CD14-positive monocyte (primary cell): ENCODE measurements at regions not wholly inside any gene's neighbourhood (a gene's known extent, or its start where the extent isn't known, plus 50 kb on each side); places are given as distances from the start of the nearest gene placed in this dataset.

Experiments
- DNase-seq, 3 donors: peaks; one replicate each; pipeline ENCODE4 v3.0.0-alpha.2; 2011 to 2022
- H2AFZ ChIP-seq: 2 replicates; pipeline ENCODE4 v1.6.0; 2012; ENCODE audit warnings: mild to moderate bottlenecking, low read depth, low read length, inconsistent platforms; ENCODE audit not compliant: insufficient read depth, poor library complexity, severe bottlenecking
- H3K27ac ChIP-seq, 2 donors: 1 replicate in 1 of 2; 2 replicates in 1 of 2; pipeline ENCODE4 v1.5.1; 2012 to 2013; ENCODE audit warnings: low read length in 2 of 2, control low read depth in 1 of 2, inconsistent platforms in 1 of 2, low read depth in 1 of 2, mild to moderate bottlenecking in 1 of 2
- H3K27me3 ChIP-seq, 2 donors: one replicate each; pipeline versions ENCODE4 v1.6.0 to v1.6.1; 2011 to 2013; ENCODE audit warnings: low read length in 2 of 2; ENCODE audit not compliant: control insufficient read depth in 2 of 2, insufficient read depth in 2 of 2
- H3K36me3 ChIP-seq, 2 donors: replicated peaks in 1 of 2; 1 replicate in 1 of 2; 2 replicates in 1 of 2; pipeline versions ENCODE4 v1.5.1 to v1.6.1; 2012 to 2013; ENCODE audit warnings: low read length in 2 of 2, control low read depth in 1 of 2, inconsistent platforms in 1 of 2, mild to moderate bottlenecking in 1 of 2; ENCODE audit not compliant: insufficient read depth in 2 of 2, control insufficient read depth in 1 of 2
- H3K4me1 ChIP-seq, 2 donors: 1 replicate in 1 of 2; 2 replicates in 1 of 2; pipeline versions ENCODE4 v1.5.1 to v1.6.1; 2012 to 2013; ENCODE audit warnings: low read length in 2 of 2, control low read depth in 1 of 2, inconsistent platforms in 1 of 2, mild to moderate bottlenecking in 1 of 2, moderate library complexity in 1 of 2; ENCODE audit not compliant: insufficient read depth in 2 of 2, control insufficient read depth in 1 of 2
- H3K4me2 ChIP-seq: replicated peaks from 2 replicates; pipeline ENCODE3; 2012; ENCODE audit warnings: low read length, moderate library complexity, mild to moderate bottlenecking; ENCODE audit not compliant: poor library complexity, severe bottlenecking; ENCODE audit errors: extremely low read depth
- H3K4me3 ChIP-seq, 3 experiments: fragments of 200-600 bp in 1 of 3; sonication (generic) in 1 of 3; replicated peaks in 1 of 3; 1 replicate in 2 of 3; 2 replicates in 1 of 3; pipeline ENCODE4 v1.5.1; 2011 to 2013; ENCODE audit warnings: low read length in 3 of 3, mild to moderate bottlenecking in 3 of 3, control low read depth in 2 of 3, low read depth in 2 of 3, inconsistent platforms in 1 of 3, moderate library complexity in 1 of 3
- H3K79me2 ChIP-seq: 2 replicates; pipeline ENCODE4 v1.6.0; 2012; ENCODE audit warnings: mild to moderate bottlenecking, control low read depth, inconsistent platforms, low read length, moderate library complexity; ENCODE audit not compliant: insufficient read depth
- H3K9ac ChIP-seq: 2 replicates; pipeline ENCODE4 v1.6.0; 2017; ENCODE audit warnings: low read length, mild to moderate bottlenecking; ENCODE audit not compliant: insufficient read depth, poor library complexity, severe bottlenecking
- H3K9me3 ChIP-seq, 2 donors: replicated peaks in 1 of 2; 1 replicate in 1 of 2; 2 replicates in 1 of 2; pipeline versions ENCODE4 v1.5.1 to v1.6.1; 2012 to 2013; ENCODE audit warnings: low read length in 2 of 2, control low read depth in 1 of 2; ENCODE audit not compliant: control insufficient read depth in 1 of 2, insufficient read depth in 1 of 2
- H4K20me1 ChIP-seq: 2 replicates; pipeline ENCODE4 v1.6.0; 2012; ENCODE audit warnings: mild to moderate bottlenecking, low read length, control low read depth, moderate library complexity; ENCODE audit not compliant: insufficient read depth
- H3K27ac Mint-ChIP-seq, 7 donors: one replicate each; pipeline ENCODE4 v1.8.0; 2020; ENCODE audit warnings: mild to moderate bottlenecking in 7 of 7, mixed read lengths in 7 of 7, moderate library complexity in 6 of 7, inconsistent platforms in 2 of 7
- H3K27me3 Mint-ChIP-seq, 3 donors: one replicate each; pipeline ENCODE4 v1.8.0; 2021 to 2022; ENCODE audit warnings: low read depth in 3 of 3, mild to moderate bottlenecking in 3 of 3, mixed read lengths in 3 of 3, moderate library complexity in 3 of 3, inconsistent platforms in 1 of 3
- H3K36me3 Mint-ChIP-seq, 2 donors: one replicate each; pipeline ENCODE4 v1.8.0; 2020; ENCODE audit warnings: mixed read lengths in 2 of 2, inconsistent platforms in 1 of 2, mild to moderate bottlenecking in 1 of 2
- H3K4me1 Mint-ChIP-seq: one replicate; pipeline ENCODE4 v1.8.0; 2020; ENCODE audit warnings: mild to moderate bottlenecking, mixed read lengths
- H3K4me3 Mint-ChIP-seq, 2 donors: one replicate each; pipeline ENCODE4 v1.8.0; 2020; ENCODE audit warnings: mild to moderate bottlenecking in 2 of 2, mixed read lengths in 2 of 2, moderate library complexity in 1 of 2
- H3K9me3 Mint-ChIP-seq, 7 donors: one replicate each; pipeline ENCODE4 v1.8.0; 2020 to 2022; ENCODE audit warnings: mixed read lengths in 7 of 7, mild to moderate bottlenecking in 6 of 7, moderate library complexity in 6 of 7, inconsistent platforms in 2 of 7
- WGBS: methylation state at CpG from one replicate; pipeline ENCODE4 v1.1.5; 2013; ENCODE audit warnings: missing lambda C conversion rate; ENCODE audit not compliant: insufficient coverage; 5-methylcytosine and 5-hydroxymethylcytosine counted together
- intact Hi-C, 2 donors: fragments of 100-400 bp; cut with micrococcal nuclease; formaldehyde crosslinking; loops; one replicate each; pipeline versions ENCODE4 v1.15.0 to v1.15.1; 2023
- TF ChIP-seq, protein P1 (sequence below): fragments of 200-600 bp; IDR thresholded peaks from one replicate; pipeline ENCODE4 v1.8.0; 2022; ENCODE audit warnings: antibody characterized with exemption, mild to moderate bottlenecking

DNA sequence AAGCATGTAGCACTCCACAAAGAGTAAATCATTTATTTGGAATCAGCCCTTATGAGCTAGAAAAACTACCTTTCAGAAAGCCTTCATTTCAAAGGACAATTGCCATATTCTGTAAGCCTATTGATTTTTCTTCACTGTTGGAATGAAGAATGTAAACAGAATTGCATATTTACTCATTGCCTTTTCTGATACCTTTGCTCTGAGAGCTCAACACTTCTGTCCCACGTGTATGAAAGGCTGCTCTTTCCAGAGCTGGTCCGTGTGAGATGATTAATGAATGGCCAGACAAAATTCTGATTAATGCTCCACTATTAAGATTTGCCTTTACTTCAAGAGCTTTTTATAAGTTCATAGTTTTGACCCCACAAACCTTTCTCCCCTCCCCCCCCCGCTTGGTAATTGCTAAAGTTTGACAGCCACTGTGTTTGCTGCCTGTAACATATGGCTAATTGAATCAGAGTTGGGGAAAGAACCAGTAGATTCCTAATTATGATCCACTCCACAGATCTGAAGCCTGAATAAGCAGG, 63.0 kb upstream of the PLEKHA5 start:
- no peak overlapping the region for H3K27ac Mint-ChIP-seq
- Histone ChIP-seq H3K36me3 (no peaks in the 10 kb centered on the region), H3K4me2 (no peak overlapping the region), H3K4me1 (no peaks in the 10 kb centered on the region), H3K27ac (no peak overlapping the region), H4K20me1 (no peaks in the 10 kb centered on the region), H3K4me3 (no peak overlapping the region), H3K9me3 (peaks cover 0 to 3% of the 10 kb centered on the region in 2 donors), H3K9ac (no peak overlapping the region), H2AFZ (no peak overlapping the region), H3K79me2 (no peaks in the 10 kb centered on the region), H3K27me3 (no peaks in the 10 kb centered on the region)
- TF ChIP-seq, protein P1, sequence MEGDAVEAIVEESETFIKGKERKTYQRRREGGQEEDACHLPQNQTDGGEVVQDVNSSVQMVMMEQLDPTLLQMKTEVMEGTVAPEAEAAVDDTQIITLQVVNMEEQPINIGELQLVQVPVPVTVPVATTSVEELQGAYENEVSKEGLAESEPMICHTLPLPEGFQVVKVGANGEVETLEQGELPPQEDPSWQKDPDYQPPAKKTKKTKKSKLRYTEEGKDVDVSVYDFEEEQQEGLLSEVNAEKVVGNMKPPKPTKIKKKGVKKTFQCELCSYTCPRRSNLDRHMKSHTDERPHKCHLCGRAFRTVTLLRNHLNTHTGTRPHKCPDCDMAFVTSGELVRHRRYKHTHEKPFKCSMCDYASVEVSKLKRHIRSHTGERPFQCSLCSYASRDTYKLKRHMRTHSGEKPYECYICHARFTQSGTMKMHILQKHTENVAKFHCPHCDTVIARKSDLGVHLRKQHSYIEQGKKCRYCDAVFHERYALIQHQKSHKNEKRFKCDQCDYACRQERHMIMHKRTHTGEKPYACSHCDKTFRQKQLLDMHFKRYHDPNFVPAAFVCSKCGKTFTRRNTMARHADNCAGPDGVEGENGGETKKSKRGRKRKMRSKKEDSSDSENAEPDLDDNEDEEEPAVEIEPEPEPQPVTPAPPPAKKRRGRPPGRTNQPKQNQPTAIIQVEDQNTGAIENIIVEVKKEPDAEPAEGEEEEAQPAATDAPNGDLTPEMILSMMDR, result no peak
- no peak for DNase-seq
- H3K9me3 Mint-ChIP-seq, result peaks cover 0 to 11% (median 6%) of the 10 kb centered on the region in 7 donors
- no peaks in the 10 kb centered on the region for H3K4me1 Mint-ChIP-seq
- no CpG with 5 or more reads among the region's 3 CpGs for WGBS
- intact Hi-C loops, result no loop called here
- peaks cover 0 to 3% (median 1%) of the 10 kb centered on the region in 3 donors for H3K27me3 Mint-ChIP-seq
- H3K4me3 Mint-ChIP-seq, result no peak overlapping the region
- no peaks in the 10 kb centered on the region for H3K36me3 Mint-ChIP-seq

DNA sequence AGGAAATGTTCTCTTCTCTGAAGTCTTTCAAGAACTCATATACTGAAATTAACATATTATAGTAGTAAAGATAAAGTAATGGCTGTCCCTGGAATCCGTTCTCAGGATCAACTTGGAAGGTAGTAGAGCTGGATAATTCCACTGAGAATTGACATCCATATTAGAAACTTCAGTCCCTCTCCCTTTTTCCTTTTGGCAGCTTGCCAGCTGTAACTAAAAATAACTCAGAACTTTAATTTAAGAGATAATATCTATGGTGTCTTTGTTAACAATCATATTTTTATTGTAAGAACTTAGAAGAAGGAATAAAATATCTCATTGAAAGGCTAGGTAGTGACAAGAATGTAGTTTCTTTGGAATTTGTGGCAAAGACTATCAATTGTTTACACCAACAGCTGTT, 61.4 kb upstream of the PLEKHA5 start:
- H3K27me3 ChIP-seq, result no peaks in the 10 kb centered on the region
- no peaks in the 10 kb centered on the region for H3K36me3 Mint-ChIP-seq
- no peak overlapping the region for H3K9ac ChIP-seq
- no peaks in the 10 kb centered on the region for H3K36me3 ChIP-seq
- H3K27ac Mint-ChIP-seq, result no peak overlapping the region
- intact Hi-C loops, result no loop called here
- H3K4me3 ChIP-seq, result no peak overlapping the region
- H2AFZ ChIP-seq, result no peak overlapping the region
- TF ChIP-seq, protein P1, result no peak
- H3K27me3 Mint-ChIP-seq, result peaks cover 0 to 3% (median 1%) of the 10 kb centered on the region in 3 donors
- H3K79me2 ChIP-seq, result no peaks in the 10 kb centered on the region
- no peak overlapping the region for H3K27ac ChIP-seq
- no peak overlapping the region for H3K4me2 ChIP-seq
- H4K20me1 ChIP-seq, result no peaks in the 10 kb centered on the region
- H3K9me3 ChIP-seq, result peaks cover 0 to 3% of the 10 kb centered on the region in 2 donors
- no peak overlapping the region for H3K4me3 Mint-ChIP-seq
- H3K4me1 ChIP-seq, result no peaks in the 10 kb centered on the region
- no peaks in the 10 kb centered on the region for H3K4me1 Mint-ChIP-seq
- WGBS, result no CpG with 5 or more reads among the region's 1 CpG
- H3K9me3 Mint-ChIP-seq, result peaks cover 0 to 14% (median 7%) of the 10 kb centered on the region in 7 donors
- DNase-seq, result no peak
